NCI-H146 (cell line): ENCODE measurements at regions not wholly inside any gene's neighbourhood (a gene's known extent, or its start where the extent isn't known, plus 50 kb on each side); places are given as distances from the start of the nearest gene placed in this dataset.
"Not testable (repeated sequence)": the region's sequence is repeated elsewhere in the genome, so short reads cannot be mapped to it uniquely, and the experiment has no call there.

Source experiments
- DNase-seq: peaks from one replicate; lab custom pipeline; 2025; lab: John Stamatoyannopoulos, UW

DNA sequence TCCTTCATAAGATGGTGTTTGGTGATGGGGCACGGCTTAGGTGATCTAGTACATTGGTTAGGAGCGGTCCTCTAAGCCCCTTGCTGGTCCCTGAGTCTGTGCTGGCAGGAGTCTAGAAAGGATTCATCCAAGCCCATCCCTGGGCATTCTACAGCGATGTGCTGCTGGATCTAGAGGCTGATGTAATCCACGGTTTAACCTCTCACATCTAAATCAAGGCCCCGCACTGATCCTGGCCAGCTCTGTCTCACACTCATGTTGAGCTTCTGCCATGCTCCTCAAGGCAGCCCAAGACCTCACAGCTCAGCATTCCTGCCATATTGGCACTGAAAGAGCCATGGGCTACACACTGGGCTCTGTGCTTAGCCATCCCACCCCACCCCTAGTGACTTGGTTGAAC lies 664.8 kb downstream of the STK39 start:
- no peak for DNase-seq

GRCh38 chr2:167581961-167582574 lies 665.3 kb downstream of the STK39 start:
- DNase-seq: no peak

GRCh38 chr2:167579826-167580225 lies 667.6 kb downstream of the STK39 start:
- no peak for DNase-seq

- DNase-seq: no peak
Observed at GRCh38 chr2:167575276-167575675, 672.1 kb downstream of the STK39 start.

DNA sequence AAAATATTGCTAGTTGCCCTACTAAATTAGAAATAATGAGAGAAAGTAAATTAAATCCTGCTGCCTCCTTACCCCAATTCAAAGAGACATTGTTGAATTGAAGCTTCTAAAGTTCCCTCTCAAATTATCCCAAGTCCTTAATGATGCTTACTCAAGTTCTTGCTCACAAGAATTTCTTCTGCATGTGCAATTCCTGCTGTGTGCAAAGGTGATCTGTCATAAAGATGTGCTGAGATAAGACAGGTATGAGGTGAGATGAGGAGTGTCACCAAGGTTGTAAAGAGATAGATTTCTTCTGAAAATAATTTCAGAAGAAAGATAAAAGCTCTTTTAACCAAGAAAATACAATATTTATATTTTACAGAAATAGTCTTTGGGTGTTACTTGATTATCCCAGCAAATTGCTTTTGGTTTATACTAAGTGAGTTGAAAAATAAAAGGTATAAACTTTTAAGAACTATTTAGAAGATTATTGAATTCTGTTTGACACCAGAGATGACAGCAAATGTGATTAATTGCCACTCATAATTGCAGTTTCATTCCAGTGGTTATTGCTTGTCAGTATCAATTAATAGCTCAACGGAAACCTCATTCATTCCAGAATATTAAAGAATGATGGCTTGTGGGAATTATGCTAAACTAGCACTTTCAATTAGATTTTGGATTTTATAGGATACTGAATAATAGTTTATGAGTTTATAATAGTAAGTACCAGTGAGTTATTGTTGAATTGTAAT lies 674.3 kb downstream of the STK39 start:
- no peak for DNase-seq

- DNase-seq: no peak
Observed at GRCh38 chr2:167570370-167570769, 677.0 kb downstream of the STK39 start.

DNA sequence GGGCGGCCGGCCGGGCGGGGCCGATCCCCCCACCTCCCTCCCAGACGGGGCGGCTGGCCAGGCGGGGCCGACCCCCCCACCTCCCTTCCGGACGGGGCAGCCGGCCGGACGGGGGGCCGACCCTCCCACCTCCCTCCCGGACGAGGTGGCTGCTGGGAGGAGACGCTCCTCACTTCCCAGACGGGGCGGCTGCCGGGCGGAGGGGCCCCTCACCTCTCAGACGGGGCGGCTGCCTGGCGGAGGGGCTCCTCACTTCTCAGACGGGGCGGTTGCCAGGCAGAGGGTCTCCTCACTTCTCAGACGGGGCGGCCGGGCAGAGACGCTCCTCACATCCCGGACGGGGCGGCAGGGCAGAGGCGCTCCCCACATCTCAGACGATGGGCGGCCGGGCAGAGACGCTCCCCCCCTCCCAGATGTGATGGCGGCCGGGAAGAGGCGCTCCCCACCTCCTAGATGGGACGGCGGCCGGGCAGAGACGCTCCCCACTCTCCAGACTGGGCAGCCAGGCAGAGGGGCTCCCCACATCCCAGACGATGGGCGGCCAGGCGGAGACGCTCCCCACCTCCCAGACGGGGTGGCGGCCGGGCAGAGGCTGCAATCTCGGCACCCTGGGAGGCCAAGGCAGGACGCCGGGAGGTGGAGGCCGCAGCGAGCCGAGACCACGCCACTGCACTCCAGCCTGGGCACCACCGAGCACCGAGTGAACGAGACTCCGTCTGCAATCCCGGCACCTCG lies 675.8 kb downstream of the XIRP2 start:
- not testable (repeated sequence) for DNase-seq

GRCh38 chr2:167558272-167558991 lies 670.2 kb downstream of the XIRP2 start:
- not testable (repeated sequence) for DNase-seq

DNA sequence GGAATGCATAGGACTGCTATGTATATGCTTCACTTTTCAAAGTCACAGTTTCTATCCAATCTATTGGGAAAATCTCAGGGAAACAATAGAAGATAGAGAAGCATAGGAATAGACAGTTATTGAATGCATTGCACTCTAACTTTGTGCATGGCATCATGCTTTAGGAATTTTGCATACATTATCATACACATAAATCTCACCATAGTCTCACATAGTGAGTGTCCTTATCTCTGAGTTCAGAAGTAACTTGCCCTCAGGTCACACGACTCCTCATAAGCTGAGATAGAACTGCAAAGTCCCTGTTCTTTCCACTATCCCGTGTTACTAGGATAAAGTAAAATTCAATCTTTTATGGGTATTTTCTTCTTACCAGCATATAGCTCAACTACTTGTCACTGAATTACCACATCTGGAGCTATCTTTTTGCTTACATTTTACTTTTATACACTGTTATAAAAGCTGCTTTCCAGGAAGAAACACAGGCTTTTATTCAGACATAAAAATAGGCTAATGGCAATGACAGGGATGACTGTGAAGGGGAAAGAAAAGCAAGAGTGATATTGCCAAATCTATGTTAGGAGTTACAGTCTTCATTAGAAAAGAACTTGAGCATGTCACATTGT lies 666.9 kb downstream of the XIRP2 start:
- no peak for DNase-seq

DNA sequence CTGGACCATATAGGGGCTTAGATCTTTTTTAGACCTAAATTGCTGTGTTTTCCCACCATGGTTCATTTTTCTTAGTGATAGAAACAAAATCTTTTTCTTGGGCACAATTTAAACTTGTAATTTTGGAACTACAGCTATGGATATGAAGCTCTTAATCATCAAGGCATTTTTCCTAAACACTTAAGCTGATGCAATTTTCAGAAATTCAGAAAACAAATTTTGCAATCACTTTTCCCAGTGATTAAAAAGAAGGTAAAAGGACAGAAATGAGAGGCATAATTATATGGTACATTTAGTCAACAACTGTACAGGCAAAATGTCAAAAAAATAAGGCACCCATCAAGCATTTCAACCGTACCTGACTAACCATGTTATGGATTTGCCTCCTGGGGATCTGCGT lies 665.4 kb downstream of the XIRP2 start:
- DNase-seq: no peak

DNA sequence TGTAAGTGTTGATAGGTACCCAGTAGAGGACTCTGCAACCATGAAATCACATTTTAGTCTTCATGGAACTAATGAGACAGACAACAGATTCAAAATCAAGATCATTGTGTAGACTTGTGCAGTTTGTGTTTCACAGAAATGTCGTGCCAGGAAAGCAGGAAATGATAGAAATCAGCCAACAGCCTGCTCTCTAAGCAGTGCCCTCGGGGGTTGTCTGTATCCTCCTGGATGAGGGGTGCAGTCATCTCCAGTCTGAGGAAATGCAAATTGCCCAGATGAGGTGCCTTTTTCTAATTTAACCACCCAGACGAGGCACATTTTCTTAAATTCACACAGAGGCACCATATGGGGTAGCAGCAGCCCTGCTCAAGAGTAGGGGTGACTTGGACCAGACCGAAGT lies 663.1 kb downstream of the XIRP2 start:
- no peak for DNase-seq

GRCh38 chr2:167550448-167550847 lies 662.2 kb downstream of the XIRP2 start:
- no peak for DNase-seq

DNA sequence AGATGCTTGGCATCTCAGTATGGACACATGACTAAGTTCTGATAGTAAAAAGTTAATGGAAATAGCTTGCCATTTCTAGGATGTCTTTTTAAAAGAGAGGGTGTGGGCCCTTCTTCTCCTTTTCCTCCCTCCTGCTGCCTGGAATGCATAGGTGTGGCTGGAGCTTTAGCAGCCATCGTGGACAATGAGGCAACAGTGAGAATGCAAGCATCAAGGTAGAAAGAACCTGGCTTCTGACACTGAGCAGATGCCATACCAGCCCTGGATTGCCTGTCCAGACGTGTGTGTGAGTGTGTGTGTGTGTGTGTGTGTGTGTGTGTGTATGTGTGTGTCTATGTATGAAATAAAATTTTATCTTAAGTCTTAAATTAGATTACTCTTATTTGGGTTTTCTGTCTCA lies 660.1 kb downstream of the XIRP2 start:
- DNase-seq: no peak

DNA sequence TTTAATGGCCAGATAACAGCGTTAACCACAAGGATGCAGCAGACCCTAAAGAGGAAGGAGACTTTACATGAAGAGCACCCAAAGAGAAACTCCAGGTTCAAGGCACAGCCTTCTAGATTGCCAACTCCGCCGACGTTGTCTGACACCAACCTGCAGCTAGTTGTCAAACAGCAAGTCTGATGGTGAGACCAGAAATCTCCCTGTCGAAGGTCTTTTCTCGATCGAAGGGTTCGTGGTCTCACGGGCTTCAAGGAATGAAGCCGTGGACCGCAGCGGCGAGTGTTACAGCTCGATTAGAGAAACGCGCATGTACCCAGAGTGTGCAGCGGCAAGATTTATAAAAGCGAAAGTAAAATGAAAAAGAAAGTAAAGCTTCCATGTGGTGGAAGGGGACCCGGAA lies 656.3 kb downstream of the XIRP2 start:
- DNase-seq: no peak

GRCh38 chr2:167543721-167544120 lies 655.4 kb downstream of the XIRP2 start:
- DNase-seq: no peak

DNA sequence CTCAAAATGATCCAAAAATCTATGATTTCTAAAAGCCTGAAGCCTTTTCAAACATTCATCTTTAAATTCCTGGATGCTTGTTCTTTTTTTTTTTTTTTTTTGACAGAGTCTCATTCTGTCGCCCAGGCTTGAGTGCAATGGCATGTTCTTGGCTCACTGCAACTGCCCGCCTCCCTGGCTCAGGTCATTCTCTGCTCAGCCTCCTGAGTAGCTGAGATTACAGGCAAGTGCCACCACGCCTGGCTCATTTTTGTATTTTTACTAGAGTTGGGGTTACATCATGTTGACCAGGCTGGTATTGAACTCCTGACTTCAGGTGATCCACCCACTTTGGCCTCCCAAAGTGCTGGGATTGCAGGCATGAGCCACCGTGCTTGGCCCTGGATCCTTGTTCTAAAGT lies 649.5 kb downstream of the XIRP2 start:
- no peak for DNase-seq

GRCh38 chr2:167534443-167534842 lies 646.2 kb downstream of the XIRP2 start:
- no peak for DNase-seq

- DNase-seq: no peak
Observed at GRCh38 chr2:167524786-167525185, 636.5 kb downstream of the XIRP2 start.

DNA sequence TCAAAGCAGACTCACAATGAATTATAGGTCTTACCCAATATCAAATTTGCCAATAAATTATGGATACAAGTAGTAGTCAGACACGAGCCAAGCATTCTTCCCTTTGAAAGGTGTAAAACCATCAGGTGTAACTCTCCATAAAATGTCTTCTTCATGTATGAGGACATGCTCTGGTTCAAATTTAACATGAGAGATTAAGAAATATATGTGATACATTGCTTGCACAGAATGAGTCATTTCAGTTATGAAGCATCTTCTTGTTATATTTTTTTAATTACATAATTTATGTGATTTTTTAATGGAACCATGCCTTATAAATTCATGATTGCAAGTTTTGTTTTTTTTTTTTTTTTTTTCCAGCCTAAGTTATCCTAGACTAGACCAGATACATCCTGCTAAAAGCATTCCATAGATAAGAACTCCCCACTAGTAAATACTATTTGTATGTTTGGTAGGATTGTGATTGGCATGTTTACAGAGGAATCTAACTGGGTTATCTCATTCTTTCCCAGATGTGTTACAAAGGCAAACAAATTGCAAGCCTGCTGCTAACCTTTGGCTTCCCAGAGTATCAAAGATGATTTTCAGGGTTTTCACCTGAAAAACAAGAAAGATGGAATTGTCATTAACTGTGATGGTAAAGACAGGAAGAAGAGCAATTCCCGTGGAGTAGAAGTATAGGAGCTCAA lies 621.9 kb downstream of the XIRP2 start:
- DNase-seq: no peak

DNA sequence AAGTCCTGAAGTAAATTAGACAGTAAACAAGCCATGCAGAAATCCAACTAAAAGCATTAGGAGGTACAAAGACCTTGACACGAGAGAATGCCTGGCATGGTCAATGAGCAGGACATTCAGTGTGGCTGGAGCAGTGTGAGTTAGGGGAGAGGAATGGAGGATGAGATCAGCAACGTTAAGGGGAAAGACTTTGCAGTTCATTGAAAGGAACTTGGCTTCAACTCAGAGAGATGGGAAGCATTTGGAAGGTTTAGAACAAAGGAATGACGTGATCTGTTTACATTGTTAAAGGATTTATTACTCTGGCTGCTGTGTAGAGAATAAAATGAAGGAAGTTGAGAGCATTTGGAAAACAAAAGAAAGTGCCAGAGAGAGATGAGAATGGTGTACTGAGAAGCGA lies 621.3 kb downstream of the XIRP2 start:
- no peak for DNase-seq

DNA sequence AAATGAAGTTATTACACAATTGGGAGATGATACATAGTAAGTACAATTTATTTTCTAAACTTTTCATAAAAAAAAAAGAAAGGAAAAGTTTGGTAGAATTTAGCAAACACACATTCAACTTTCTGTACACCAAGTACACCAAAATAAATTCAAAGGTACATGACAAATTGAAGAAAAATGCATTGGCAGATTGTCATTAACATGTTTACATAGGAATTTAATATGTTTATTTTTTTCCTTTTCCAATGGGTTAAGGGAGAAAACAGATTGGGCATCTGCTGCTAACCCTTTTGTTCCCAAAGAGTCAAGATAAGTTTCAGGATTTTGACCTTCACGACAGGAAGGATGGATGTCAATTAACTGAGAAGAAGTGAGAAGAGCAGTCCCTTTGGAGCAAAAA lies 620.4 kb downstream of the XIRP2 start:
- DNase-seq: no peak

DNA sequence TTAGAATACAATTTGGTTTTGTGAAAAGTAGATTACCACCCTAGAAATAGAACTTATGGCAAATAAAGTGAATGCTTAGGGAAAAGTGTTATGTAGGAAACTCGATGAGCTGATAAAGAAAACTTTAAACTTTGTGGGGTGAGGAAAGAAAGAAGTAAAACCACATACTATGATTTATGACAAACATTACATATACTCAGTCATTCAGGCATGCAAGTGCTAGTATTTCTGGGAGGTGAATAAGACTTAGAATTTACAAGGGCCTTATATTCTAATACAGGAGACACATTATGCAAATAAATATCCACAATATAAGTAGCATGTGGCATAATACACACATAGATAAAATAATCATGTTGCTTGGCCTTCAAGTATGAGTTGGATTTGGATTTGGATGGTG lies 618.1 kb downstream of the XIRP2 start:
- no peak for DNase-seq
